HG03064 (cell line): ENCODE measurements at regions not wholly inside any gene's neighbourhood (a gene's known extent, or its start where the extent isn't known, plus 50 kb on each side); places are given as distances from the start of the nearest gene placed in this dataset.
"Not testable (repeated sequence)": the region's sequence is repeated elsewhere in the genome, so short reads cannot be mapped to it uniquely, and the experiment has no call there.

Experiments
- ATAC-seq: cut with Tn5 transposase; IDR thresholded peaks from one replicate; pipeline ENCODE4 v1.9.1; 2021; ENCODE audit warnings: low read depth; ENCODE audit not compliant: unreplicated experiment

DNA sequence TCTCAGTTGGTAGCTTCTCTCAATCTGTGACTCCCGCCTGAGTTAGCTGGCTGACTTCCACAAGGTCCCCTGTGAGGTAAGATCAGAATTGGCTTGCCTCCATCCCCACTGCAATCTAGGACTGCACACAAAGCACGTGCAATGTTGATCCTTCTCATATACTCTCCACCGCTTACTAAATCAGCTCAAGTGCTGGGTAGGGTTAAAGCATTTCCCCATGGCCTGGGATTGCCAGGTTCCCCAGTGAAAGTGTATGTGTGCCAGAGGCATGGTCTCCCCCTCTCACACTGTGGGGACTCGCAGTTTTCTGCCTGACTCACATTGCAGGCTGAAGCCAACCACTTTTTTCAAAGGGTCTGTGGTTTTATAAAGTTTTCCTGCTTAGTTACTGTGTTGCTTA, 886.9 kb downstream of the FAM133A start:
- no peak for ATAC-seq

DNA sequence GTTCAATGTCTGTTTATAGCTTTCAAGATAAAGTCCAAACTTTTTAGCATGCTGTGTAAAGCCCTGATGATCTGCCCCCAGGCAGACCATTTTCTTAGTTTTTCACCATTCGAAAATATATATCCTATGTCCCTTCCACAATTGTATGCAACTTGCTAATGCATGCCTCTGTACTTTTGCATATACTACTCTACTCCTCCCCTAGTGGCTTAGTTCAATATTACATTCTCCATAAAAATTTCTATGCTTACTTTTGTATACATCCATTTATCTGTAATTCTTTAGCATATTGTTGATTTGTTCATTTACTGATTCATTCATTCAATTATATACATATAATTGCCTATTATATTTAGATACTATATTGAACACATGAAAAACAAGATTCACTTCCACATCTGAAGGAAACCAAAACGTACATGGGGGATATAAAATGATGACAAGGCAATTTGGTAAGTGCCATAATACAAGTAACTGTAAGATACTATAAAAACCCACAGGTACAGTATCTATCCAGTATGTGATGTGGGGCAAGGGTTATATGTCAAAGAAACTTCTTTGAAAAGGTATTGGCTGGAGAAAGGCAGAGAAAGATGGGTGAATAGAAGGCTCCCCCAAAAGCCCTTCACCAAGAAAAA, 902.5 kb downstream of the FAM133A start:
- ATAC-seq = no peak

DNA sequence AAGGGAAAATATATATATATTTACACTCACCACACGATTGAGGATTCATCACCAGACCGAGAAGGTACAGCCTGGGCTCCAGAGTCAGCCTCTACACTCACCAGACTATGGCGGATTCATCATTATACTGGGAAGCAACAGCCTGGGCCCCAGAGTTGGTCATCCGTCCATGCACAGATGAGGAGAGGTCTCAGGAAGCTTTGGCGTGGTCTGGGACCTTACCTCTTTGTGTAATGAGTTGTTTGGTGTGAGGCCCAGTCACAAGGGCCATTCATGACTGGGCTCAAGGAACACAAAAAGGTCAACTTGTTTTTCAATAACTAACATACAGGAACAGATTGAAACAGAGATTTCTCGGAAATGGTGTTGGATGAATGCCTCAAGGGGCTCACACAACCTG, 926.1 kb downstream of the FAM133A start:
- ATAC-seq = no peak

DNA sequence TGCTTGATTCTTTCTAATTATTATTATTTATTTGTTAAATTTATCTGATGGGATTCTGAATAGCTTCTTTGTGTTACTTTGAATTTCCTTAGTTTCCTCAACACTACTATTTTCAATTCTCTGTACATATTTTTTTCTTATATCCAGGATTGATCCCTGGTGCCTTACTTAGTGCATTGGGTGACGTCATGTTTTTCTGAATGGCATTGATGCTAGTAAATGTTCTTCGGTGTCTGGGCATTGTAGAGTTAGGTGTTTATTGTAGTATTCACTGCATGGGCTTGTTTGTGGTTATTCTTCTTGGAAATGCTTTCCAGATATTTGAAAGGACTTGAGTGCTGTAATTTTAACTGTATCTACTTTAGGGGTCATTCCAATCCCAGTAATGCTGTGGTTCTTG, 938.1 kb downstream of the FAM133A start:
- ATAC-seq = no peak

DNA sequence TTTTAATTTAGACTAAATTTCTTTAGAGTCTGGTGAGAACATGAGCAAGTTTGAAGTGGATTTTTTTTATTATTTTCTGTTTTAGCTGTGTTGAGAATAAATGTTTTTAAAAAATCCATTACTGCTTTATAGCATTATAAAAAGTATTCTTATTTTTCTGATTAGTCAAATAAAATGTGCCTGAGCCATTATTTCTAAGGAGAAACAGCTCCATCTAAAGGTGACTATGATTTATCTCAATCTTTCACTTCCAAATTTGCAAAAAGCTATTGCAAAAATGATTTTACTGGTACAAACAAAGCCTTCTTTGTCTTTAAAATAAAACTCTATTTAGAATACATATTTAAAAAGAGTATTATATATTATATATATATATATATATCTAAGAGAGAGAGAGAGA, 959.2 kb downstream of the FAM133A start:
- no peak for ATAC-seq

DNA sequence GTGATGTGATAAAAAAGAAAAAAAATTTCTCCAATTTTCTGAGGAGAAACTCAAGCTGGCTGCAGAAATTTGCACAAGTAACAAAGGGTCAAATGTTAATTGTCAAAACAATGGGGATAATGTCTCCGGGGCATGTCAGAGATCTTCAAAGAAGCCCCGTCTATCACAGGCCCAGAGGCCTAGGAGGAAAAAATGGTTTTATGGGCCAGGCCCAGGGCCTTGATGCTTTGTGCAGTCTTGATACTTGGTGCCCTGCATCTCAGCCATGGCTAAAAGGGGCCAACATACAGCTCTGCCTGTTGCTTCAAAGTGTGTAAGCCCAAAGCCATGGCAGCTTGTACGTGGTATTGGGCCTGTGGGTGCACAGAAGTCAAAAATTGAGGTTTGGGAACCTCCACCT, 961.0 kb downstream of the FAM133A start:
- ATAC-seq = no peak

DNA sequence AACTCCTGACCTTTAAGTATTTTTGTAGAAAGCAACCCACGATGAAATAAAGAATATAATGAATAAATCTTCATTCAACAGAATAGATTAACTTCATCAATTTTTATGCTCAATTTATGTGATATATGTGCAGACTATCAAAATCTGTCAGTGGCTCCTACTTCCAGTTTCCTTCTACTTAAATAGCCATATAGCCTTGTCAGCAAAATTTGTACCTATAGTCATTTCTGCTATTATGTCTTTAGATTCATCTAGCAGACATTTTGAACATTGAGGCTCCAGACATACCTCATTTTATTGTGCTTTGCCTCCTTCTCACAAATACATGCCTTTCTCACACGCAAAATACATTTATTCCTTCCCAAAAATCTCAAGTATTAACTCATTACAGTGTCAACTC, 971.7 kb downstream of the FAM133A start:
- no peak for ATAC-seq

DNA sequence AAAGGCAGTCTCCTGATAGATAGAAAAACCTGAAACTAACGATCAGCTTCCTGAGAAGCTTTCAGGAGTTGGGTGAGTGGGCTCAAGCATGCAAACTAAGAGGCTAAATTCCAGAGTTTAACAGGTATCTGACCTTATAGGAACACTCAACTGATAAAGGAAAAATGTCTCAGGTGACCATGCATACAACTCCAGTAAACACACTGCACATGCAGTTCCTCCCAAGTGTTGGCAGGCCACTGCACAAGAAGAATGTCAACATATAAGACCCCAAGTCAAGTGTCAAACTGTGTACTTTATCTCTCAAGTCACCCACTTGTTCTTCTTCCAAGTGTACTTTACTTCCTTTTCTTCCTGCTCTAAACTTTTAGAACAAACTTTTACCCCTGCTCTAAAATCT, 981.2 kb downstream of the FAM133A start:
- ATAC-seq = no peak

DNA sequence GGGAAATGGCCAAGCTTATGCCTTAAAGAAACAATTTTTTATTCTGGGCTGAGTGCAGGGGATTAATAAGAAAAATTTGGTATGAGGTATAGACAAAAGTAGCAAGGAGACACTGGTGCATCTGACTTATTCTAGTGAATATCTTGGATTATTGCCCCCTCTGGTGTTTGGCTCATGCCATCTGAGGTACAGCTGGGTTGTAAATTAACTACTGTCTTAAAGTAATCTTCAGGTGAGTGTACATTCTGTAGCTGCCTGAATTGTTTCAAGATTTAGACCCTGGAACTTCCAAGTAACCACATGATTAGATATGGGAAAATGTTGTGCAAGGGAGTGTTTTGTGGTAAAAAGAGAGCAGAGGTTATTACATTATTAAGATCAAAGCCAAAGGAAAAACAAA, 988.7 kb downstream of the FAM133A start:
- no peak for ATAC-seq

DNA sequence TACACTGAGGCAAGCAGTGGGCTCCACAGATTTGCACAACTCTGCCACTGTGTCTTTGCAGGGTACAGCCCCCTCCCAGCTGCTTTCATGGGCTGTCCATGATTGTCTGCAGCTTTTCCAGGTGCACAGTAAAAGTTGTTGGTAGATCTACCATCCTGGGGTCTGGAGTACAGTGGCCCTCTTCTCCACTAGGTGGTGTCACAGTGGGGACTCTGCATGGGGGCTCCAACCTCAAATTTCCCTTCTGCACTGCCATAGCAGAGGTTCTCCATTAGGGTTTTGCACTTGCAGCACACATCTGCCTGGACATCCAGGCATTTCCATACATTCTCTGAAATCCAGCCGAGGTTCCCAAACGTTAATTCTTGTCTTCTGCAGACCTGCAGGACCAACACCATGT, 1002.3 kb downstream of the FAM133A start:
- ATAC-seq = no peak

DNA sequence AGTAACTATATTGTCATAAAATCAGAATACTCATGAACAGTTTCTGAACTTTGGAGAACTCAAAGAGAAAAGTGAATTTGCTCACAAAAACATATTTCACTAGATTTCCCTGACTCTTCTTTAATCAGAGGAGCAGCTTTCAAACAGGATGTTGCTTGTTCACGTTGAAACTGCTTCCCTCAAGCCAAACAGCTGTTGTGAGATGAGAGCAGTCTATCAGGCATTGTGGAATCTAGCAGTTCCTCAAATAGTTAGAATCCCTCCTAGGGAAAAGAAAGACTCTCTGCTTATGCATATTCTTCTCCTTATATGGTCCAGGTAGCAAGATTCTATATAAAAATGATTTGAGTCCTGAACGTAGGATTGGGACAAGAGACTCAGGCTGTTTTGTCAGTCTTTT, 1012.1 kb downstream of the FAM133A start:
- no peak for ATAC-seq

DNA sequence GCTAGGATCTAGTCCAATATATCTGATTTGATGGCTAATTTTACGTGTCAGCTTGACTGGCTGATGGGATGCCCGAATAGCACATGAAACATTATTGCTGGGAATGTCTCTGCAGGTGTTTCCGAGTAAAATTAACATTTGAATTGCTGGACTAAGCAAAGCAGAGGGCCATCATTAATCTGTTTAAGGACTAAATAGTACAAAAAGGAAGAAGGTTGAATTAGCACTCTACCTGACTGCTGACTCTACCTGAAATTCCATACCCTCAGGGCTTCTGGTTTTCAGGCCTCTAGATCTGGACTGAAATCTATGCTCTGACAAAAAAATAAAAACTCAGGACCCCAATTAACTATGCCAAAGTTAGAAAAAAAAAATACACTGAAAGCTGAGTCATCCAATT, 1021.9 kb downstream of the FAM133A start:
- no peak for ATAC-seq

DNA sequence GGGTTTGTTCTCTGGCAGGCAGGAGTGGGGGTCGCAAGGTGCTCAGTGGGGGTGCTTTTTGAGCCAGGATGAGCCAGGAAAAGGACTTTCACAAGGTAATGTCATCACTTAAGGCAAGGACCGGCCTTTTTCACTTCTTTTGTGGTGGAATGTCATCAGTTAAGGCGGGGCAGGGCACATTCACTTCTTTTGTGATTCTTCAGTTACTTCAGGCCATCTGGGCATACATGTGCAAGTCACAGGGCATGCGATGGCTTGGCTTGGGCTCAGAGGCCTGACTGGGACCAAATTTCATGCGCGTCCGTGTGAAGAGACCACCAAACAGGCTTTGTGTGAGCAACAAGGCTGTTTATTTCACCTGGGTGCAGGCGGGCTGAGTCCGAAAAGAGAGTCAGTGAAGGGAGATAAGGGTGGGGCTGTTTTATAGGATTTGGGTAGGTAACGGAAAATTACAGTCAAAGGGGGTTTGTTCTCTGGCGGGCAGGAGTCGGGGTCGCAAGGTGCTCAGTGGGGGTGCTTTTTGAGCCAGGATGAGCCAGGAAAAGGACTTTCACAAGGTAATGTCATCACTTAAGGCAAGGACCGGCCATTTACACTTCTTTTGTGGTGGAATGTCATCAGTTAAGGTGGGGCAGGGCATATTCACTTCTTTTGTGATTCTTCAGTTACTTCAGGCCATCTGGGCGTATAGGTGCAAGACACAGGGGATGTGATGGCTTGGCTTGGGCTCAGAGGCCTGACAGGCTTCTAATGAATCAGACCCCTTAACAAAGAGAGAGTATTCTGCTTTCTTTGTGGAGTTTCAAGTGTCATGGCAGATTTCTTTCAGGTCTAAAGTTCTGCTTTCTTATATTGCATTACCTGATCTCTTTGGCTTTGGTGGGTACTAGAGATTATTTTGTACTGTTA, 1030.6 kb downstream of the FAM133A start:
- ATAC-seq = not testable (repeated sequence)

DNA sequence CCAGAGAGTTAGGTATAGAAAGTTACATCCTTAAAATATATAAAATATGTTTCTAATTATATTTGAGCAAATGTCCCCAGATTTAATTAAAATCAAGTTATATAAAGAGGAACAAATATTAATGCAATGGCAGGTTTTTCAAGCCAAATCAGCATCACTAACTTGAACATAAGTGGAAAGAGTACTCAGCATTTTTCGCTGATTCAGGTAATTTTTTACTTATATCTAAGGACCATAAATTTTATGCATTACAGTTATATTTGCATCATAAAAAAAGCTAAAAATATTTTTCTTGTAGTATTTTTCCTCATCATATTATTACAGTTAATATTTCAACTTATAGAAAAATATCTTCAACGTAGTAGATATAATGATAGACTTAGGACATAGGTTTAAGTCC, 1047.4 kb downstream of the FAM133A start:
- ATAC-seq = no peak

DNA sequence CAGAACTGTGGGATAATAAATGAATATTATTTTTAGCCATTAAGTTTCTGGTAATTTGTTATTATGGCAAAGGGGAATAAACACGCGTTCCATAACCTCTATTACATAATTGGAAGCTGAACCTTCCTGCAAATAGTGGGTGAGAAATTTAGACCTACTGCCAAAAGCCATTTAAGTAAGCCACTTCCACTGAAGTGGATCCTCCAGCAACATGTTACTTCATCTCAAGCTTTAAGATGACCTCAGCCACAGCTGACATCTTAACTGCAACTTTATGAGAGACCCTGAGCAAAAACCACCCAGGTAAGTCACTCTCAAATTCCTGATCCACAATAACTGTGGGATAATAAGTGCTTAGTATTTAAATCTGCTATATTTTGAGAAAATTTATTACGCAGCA, 1048.6 kb downstream of the FAM133A start:
- ATAC-seq = no peak

DNA sequence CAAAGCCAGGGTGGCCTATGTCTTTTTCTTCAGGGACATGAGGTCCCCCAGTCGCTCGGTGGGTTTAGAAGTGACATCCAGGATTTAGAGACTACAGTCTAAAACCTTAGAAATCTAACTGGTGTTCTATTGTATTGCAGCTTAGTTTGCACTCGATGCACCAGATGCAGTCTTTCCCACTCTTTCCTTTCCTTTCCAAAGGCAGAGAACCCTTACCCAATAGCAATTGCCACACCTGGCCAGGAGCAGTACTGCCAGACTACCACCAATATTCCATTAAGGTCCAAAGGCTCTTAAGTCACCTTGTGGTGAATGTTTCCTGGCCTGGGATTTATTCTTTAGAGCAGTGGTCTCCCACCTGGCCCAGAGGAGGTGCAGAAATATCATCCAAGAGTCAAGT, 1068.8 kb downstream of the FAM133A start:
- ATAC-seq = no peak

DNA sequence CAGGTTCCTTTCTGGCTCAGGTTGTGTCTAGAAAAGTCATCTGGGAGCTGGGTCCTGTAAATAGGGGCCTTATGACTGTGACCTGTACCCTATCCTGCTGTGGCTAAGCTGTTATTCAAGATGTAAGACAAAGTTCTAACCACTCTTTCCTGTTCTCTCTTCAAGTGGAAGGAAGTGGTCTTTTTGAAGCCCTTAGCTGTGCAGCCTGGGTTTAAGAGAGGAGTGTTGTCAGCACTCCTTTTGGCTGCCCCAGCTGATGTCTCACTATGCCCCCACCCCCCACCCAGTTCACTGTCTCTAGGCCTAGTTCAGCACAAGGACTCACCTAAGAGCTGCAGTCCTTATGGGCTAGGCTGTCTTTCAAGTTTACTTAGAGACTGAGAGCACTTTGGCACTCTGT, 1069.5 kb downstream of the FAM133A start:
- ATAC-seq = no peak

DNA sequence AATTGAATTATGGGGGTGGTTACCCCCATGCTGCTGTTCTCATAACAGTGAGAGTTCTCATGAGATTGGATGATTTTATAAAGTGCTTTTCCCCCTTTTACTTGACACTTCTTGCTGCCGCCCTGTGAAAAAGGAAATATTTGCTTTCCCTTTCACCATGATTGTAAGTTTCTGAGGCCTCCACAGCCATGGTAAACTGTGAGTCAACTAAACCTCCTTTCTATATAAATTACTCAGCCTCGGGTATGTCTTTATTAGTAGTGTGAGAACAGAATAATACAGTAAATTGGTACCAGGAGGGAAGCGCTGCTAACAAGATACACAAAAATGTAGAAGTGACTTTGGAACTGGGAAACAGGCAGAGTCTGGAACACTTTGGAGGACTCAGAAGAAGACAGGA, 1070.8 kb downstream of the FAM133A start:
- no peak for ATAC-seq

DNA sequence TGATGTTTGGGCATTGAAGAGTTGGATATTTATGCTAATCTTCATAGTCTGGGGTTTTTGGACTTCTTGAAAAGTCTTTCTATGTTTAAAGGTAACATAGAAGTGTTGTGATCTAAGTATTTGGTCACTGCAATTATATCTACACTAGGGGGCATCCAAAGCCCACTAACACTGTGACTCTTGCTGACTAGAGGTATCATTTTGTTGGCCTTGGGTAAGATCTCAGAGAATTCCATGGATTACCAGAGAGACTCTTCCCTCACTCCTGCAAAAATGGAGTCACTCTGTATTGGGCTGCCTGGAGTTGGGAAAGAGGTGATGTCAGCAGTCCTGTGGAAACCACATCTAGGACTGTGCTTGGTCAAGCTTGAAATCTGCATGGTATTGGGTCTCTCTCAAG, 1077.6 kb downstream of the FAM133A start:
- ATAC-seq = no peak

DNA sequence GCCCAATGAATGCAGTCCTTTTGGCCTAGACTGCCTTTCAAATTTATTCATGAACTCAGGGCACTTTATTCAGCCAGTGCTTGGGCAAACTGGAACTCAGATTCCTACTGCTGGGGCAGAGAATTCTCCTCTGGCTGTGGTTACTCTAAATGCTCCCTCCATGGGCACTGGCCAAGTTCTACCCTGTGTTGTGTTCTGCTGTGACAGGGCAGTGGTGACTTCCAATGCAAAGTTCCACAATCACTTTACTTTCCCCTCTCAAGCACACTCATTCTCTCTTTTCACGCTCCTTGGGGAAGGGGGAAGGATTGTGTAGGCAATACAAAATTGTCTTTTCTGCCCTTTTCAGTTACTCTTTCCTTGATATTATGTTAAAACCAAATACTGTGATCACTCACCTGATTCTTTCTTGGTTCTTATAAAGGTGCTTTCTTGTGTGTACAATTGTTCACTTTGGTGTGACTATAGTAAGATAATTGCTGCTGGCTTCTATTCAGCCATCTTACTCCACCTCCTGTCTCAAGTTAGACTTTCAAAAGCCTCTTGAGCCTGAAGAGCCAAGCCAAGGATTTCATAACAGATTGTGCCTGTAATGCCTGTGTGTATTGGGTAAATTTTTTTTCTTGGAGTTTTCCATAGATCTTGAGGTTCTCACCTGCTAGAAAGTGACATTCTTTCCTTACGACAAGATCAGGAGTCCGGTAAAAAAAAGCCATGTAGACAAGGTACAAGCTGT, 1078.6 kb downstream of the FAM133A start:
- ATAC-seq = no peak

DNA sequence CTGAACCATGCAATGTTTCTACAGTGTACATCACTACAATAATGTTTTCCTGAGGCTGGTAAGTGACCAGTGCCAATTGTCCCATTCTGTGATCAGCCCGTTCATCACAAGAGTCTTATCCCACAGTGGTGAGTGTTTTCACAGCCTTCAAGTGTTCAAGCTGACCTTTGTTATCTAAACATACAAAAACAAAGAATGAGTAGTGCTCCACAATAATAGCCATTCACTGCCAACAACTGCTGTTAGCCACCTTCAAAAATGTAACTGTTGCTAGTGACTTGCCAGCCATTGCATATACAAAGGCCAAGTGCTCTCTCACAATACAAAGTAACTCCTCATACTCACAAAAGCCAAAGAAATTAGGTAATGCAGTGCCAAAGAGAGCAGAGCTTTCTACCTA, 1084.1 kb downstream of the FAM133A start:
- no peak for ATAC-seq

DNA sequence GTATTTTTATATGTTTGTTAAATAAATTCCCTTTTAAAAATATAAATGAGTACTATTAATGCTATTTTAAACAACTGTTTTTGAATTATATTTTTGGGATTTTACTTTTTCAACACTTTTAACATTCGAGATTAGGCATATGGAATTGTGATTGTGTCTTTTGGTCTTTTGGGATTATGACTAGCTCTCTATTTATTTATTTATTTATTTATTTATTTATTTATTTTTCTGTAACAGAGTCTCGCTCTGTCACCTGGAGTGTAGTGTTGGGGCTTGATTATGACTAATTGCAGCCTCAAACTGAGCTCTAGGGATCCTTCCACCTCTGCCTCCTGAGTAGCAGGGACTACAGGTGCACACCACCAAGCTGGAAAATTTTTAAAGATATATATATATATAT, 1101.6 kb downstream of the FAM133A start:
- ATAC-seq = no peak
